ENCODE measurements at regions not wholly inside any gene's neighbourhood (a gene's known extent, or its start where the extent isn't known, plus 50 kb on each side); places are given as distances from the start of the nearest gene placed in this dataset.
"Not testable (repeated sequence)": the region's sequence is repeated elsewhere in the genome, so short reads cannot be mapped to it uniquely, and the experiment has no call there.

DNA sequence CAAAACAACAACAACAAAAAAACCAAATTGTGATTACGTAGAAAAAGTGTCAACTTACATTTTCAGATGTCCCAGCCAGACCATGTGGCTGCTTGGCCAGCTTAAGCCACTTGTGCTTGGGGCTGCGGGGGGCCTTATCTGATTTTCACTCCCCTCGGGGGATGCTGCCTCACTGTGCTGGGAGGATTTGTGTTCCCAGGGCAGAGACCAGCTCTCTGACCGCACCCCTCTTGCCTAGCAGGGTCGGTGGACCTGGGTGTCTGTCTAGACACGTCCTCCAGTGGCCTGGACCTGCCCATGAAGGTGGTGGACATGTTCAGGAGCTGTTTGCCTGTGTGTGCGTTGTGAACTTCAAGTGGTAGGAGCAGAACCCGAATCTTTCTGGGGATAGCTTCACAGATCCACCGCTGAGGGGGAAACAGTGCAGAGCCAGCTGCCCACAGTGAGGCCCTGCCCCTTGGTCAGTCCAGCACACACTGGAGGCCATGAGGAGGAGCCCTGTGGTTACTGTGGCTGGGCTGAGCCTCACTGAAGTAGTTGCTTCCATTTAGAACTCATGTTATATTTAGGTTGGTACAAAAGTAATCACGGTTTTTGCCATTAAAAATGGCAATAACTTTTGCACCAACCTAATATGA lies 173.9 kb downstream of the ADRA2C start:
- TF ChIP-seq, protein P1, sequence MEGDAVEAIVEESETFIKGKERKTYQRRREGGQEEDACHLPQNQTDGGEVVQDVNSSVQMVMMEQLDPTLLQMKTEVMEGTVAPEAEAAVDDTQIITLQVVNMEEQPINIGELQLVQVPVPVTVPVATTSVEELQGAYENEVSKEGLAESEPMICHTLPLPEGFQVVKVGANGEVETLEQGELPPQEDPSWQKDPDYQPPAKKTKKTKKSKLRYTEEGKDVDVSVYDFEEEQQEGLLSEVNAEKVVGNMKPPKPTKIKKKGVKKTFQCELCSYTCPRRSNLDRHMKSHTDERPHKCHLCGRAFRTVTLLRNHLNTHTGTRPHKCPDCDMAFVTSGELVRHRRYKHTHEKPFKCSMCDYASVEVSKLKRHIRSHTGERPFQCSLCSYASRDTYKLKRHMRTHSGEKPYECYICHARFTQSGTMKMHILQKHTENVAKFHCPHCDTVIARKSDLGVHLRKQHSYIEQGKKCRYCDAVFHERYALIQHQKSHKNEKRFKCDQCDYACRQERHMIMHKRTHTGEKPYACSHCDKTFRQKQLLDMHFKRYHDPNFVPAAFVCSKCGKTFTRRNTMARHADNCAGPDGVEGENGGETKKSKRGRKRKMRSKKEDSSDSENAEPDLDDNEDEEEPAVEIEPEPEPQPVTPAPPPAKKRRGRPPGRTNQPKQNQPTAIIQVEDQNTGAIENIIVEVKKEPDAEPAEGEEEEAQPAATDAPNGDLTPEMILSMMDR (IDR thresholded peaks at IDR 0.05), result not testable (repeated sequence)
- not testable (repeated sequence) for TF ChIP-seq POLR2A, EP300, POLR2AphosphoS5 (IDR thresholded peaks at IDR 0.05)
